GDM1 (cell line): ENCODE measurements at regions not wholly inside any gene's neighbourhood (a gene's known extent, or its start where the extent isn't known, plus 50 kb on each side); places are given as distances from the start of the nearest gene placed in this dataset.

Source experiments
- DNase-seq: peaks from one replicate; lab custom pipeline; 2025; lab: John Stamatoyannopoulos, UW

DNA sequence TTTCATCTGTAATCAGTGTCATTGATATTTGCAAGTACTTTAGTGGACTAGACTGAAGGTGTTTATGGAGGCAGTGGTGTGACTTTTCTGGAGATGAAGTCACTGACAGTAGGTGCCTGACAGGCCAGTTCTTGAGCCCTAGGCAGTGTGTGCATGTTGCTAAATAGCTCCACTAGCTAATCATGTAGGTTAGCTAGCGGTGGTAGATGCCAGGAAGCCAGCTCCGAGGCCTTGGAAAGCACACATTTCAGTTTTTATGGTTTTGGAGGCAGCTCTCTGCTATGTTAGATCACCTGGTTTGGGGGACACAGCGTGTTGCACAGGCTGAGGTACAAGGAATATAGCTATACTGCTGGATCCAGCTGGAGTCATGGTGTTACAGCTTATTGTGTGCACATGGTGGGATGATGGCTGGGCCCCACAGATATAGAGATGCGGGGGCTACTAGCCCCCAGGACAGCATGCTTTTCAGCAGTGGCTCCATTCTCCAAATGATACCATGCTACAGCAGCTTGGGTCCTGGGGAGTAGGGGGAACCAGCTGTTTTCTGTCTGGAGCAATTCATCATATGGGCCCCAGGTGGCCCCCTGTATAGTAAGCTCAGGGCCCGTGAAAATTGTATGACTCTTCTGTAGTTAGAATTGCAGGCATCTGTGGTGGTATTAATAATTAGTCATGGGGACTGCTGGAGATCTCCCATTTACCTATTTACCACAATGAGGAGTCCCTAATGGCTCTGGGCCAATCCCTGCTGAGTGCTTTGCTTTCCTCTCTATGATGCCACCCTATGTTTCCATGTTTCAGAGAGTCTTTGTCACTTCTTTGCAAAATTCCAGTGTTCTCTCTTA is 367.2 kb upstream of the LMO3 start:
- no peak for DNase-seq

DNA sequence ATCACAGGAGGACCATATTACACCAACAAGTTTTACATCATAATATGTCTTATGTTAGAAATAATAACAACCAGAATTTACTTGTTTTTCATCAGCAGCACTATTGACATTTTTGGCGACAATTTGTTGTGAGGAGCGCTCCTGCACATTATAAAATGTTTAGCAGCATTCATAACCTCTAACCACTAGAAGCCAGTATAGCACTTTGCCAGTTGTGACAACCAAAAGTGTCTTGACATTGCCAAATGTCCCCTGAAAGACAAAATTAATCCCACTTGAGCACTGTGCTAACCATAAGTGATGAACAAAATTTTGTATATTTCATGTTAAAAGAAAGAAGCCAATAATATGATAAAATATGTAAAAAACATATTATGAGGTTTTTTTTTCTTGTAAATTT is 356.9 kb upstream of the LMO3 start:
- DNase-seq: no peak

DNA sequence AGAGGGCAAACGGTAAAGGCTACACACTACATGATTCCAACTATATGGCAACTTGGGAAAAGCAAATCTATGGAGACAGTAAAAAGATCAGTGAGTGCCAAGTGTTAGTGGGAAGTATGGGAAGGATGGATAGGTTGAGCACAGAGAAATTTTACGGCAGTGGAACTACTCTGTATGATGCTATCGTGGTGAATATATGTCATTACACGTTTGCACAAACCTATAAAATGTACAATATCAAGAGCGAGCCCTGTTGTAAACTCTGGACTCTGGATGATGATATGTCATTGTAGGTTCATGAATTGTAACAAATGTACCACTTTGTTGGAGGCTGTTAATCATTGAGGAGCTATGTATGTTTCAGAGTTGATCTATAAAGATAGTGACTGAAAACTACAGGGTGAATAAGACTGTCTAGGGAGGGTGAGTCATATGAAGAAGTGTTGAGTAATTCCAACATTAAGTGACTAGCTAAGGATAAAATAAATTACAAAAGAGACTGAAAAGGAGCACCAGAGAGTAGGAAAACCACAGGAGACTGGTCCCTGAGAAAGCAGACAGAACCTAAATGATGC is 349.2 kb upstream of the LMO3 start:
- no peak for DNase-seq

GRCh38 chr12:16949871-16950667 is 344.1 kb upstream of the LMO3 start:
- DNase-seq: no peak

- no peak for DNase-seq
Measured at GRCh38 chr12:16949371-16949770, 343.4 kb upstream of the LMO3 start.

- DNase-seq: no peak
Measured at GRCh38 chr12:16946704-16947103, 340.7 kb upstream of the LMO3 start.

DNA sequence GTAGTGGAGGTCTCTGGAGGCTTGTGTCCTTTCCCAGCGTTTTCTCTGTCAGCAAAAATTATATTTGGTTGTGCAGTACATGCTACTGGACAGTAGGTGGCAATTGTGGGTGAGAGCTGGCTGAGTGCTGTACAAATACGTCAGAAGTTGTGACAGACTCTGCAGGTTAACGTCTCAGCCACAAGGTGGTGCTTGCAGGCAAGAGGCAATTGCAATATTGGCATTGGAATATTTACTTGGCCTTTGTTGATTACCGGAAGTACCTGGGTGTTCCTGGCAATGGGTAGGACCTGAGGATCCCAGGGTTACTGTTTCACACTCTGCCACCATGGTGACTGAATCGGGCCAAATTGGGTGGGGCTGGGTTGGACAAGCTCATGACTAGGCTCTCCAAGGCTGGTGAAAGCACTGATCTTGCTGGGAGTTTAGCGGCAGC is 333.9 kb upstream of the LMO3 start:
- DNase-seq: peak; percentile 4

- DNase-seq: no peak
Measured at GRCh38 chr12:16927259-16927658, 321.3 kb upstream of the LMO3 start.

- no peak for DNase-seq
Measured at GRCh38 chr12:16920451-16920850, 314.5 kb upstream of the LMO3 start.

DNA sequence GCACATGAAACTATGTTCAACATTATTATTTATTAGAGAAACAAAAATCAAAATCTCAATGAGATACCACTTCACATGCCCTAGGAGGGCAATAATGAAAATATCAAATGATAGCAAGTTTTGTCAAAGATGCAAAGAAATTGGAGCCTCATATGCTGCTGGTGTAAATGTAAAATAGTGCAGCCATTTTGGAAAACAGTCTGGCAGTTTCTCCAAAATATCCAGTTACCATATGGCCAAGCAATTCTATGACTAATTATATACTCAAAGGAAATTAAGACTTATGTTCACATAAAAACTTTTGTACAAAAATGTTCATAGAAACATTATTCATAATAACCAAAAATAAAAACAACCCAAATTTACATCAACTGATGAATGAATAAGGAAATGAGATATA is 313.6 kb upstream of the LMO3 start:
- DNase-seq: no peak

GRCh38 chr12:16914853-16915252 is 308.9 kb upstream of the LMO3 start:
- no peak for DNase-seq

- DNase-seq: no peak
Measured at GRCh38 chr12:16913832-16914490, 308.0 kb upstream of the LMO3 start.

GRCh38 chr12:16901946-16902345 is 296.0 kb upstream of the LMO3 start:
- no peak for DNase-seq

DNA sequence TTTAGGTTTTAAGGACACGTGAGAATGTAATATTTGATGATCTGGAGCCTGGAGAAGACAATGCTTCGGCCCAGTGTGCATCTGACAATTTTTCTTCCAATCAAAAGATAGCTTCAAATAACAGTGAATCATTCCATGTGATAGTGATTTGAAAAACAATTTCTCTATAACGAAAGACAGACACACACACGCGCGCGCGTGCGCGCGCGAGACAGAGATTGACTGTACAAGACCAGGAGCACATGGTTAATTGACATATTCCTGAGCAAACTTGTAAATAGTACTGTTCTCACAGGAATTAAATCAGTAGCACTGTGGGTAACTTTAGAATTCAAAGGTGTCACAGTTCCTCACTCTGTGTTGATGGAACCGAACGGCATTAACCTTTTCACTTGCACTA is 287.5 kb upstream of the LMO3 start:
- no peak for DNase-seq

DNA sequence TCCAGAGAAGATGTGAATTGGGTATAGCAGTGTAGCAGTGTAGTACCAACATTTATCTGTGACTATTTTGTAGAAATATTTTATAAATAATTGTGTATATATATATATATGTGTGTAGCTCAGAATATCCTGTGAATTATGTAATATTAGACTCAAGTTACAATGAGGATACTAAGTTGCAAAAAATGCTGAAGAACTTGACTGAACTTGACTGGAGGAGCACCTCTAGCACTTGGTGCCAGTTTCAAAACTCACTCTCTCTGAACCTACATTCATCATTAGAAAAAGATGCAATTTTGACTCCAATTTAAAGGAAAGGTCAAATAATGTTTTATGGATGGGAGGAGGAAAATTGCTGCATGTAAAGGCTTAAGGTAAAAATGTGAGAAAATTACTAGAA is 285.7 kb upstream of the LMO3 start:
- DNase-seq: no peak

DNA sequence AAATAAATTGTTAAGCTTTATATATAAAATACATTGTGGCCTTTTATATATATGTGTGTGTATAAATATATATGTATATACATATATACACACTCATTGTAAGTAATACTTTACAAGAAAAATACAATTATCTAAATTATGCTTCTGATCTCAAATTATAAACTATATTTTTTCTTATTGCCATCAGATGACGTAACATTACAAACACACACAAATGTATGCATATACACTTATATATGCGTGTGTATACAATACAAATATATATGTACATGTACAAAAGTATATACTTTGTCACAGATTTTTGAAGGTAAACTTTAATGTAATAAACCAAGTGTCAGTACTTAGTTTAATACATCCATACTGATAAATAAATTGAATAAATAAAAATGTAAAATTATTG is 278.9 kb upstream of the LMO3 start:
- no peak for DNase-seq

DNA sequence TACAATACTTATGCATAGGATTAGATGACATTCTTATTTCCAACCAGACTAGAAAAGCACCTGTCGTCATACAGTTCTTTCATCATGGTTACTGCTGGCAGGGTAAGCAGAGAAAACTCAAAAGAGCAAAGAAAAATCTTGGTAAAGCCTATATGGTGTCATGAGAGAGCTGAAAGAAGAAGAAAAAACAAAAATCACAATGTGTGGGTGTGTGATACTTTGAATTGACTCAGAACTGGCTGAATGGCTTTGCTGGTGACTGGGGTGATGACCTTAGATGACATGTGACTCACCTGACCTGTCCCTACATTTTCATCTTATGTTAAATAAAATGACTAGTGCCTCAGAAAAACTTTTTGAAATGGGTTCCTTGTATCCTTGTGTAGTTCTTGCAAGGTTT is 278.1 kb upstream of the LMO3 start:
- no peak for DNase-seq

GRCh38 chr12:16881986-16882570 is 276.1 kb upstream of the LMO3 start:
- no peak for DNase-seq

DNA sequence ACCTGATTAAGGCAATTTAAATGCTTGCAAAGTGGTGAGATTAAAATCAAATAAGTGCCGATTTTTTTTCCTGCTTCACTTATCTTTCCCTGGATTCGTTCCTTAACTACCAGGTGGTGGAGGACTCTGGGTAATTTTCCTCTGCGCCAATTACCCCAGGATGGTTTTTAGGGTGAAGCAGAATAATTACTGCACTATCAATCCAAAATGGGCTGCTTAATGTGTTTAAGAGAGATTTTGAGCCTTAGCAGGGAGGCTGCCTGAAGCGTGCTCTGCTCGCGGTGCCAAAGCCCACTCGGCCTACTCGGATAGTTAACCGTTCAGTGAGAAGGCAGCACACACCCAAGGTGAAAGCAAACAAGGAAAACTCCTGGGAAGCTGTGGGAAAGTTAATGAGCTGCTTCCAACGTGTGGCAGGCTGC is 274.9 kb upstream of the LMO3 start:
- no peak for DNase-seq

GRCh38 chr12:16870845-16871244 is 264.9 kb upstream of the LMO3 start:
- DNase-seq: no peak

DNA sequence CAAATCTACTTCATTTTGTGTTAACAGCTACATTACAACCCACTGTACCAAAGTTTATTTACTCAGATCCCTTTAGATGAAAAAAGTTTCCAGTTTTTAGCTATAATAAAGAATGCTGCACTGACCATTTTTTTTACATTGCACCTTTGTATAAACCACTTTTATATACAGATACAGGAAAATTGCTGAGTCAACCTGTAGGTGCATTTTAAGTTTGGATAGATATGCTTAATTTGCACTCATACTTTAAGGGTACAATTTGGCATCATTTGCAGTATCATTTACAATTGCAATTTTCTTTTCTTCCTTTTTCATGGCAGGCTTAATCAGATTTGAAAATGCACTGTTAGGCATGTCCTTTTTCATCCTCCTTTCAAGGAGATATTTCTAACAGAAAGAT is 257.8 kb upstream of the LMO3 start:
- no peak for DNase-seq

- DNase-seq: no peak
Measured at GRCh38 chr12:16857456-16857923, 251.5 kb upstream of the LMO3 start.
